OCI-LY3 (cell line): ENCODE measurements at regions not wholly inside any gene's neighbourhood (a gene's known extent, or its start where the extent isn't known, plus 50 kb on each side); places are given as distances from the start of the nearest gene placed in this dataset.

Experiments used
- H2AFZ ChIP-seq: fragments of 200-600, 300-600 bp; shearing (Covaris generic); 2 replicates; pipeline ENCODE4 v1.6.0; 2014; ENCODE audit warnings: antibody characterized with exemption, low read depth, low read length
- H3K27ac ChIP-seq: fragments of 200-600, 300-600 bp; sonication (generic); 2 replicates; pipeline ENCODE4 v1.5.1; 2014; ENCODE audit warnings: mild to moderate bottlenecking, low read length, moderate library complexity, mixed read lengths
- H3K27me3 ChIP-seq: fragments of 200-600, 300-600 bp; sonication (generic); 2 replicates; pipeline ENCODE4 v1.6.1; 2014; ENCODE audit warnings: low read depth, low read length, mixed read lengths
- H3K36me3 ChIP-seq: fragments of 200-600, 300-600 bp; sonication (generic); replicated peaks from 2 replicates; pipeline ENCODE3; 2014; ENCODE audit warnings: low read depth, low read length, mixed read lengths
- H3K4me1 ChIP-seq: fragments of 300-600, 200-600 bp; sonication (generic); 2 replicates; pipeline ENCODE4 v1.6.1; 2014; ENCODE audit warnings: low read length, mixed read lengths
- H3K4me2 ChIP-seq: fragments of 200-600, 300-600 bp; sonication (generic); 2 replicates; pipeline ENCODE4 v1.6.1; 2014; ENCODE audit warnings: low read length, mixed read lengths
- H3K4me3 ChIP-seq: fragments of 300-600, 200-600 bp; sonication (generic); 2 replicates; pipeline ENCODE4 v1.5.1; 2014; ENCODE audit warnings: antibody characterized with exemption, mild to moderate bottlenecking, low read length, moderate library complexity
- H3K79me2 ChIP-seq: fragments of 300-600, 200-600 bp; shearing (Covaris generic); 2 replicates; pipeline ENCODE4 v1.6.1; 2014; ENCODE audit warnings: mild to moderate bottlenecking, low read length, mixed read lengths
- H3K9ac ChIP-seq: fragments of 300-600, 200-600 bp; shearing (Covaris generic); 2 replicates; pipeline ENCODE4 v1.6.0; 2014; ENCODE audit warnings: mild to moderate bottlenecking, low read length, moderate library complexity
- H3K9me3 ChIP-seq: fragments of 200-600, 300-600 bp; shearing (Covaris generic); 2 replicates; pipeline ENCODE4 v1.6.1; 2014; ENCODE audit warnings: low read length, mixed read lengths; ENCODE audit not compliant: insufficient read depth
- H4K20me1 ChIP-seq: fragments of 200-600, 300-600 bp; sonication (generic); 2 replicates; pipeline ENCODE4 v1.6.1; 2016; ENCODE audit warnings: low read length, mixed read lengths; ENCODE audit not compliant: insufficient read depth
- EZH2phosphoT487 ChIP-seq: fragments of 200-600 bp; shearing (Covaris generic); IDR thresholded peaks from 2 replicates; pipeline ENCODE4 v1.6.1; 2018; ENCODE audit warnings: antibody characterized with exemption, mixed run types, low read depth
- TF ChIP-seq, protein P1 (sequence below): fragments of 200-600, 300-600 bp; sonication (generic); IDR thresholded peaks from 2 replicates; pipeline ENCODE4 v1.5.1; 2014; ENCODE audit warnings: antibody characterized with exemption, low read length, low read depth

DNA sequence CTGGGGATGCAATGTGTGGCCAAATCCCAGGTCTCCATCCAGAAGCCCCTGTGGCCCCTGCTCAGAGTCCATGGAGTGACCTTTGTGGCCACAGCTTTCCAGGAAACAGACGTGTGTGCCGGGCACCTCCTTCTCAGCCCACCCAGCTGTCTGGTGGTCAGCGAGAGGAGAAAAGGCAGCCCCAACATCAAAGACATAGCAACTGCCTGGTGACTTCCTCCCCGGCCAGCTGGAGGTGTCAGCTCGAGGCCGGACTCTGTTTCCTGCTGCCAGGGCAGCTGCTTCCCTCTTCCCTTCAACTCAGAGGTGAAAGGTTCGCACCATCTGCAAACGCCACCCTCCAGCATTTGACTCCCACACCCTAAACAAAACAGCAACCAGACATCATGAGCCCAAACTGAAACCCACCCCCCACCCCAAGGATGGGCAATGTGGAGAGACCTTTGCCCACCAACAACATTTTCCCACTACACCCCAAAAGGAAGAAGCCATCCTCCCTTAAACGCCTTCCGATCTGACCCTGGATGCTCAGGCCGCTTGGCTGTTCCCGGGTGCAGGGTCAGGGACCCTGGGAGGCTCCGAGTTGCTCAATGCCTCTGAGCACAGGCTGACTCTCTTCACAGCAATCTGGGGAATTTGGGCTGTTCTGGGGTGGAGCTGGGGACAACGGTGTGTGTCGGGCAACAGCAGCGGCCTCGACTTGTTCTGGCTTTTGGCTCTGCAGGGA lies 162.3 kb downstream of the PSMG1 start:
- Histone ChIP-seq H3K27me3 (peaks cover 28% of the 10 kb centered on the region), H3K9ac (no peak overlapping the region), H3K36me3 (no peaks in the 10 kb centered on the region), H3K4me1 (peaks cover 15% of the 10 kb centered on the region), H3K4me3 (no peak overlapping the region), H3K27ac (no peak overlapping the region), H3K4me2 (no peak overlapping the region), H3K79me2 (no peaks in the 10 kb centered on the region), H4K20me1 (no peaks in the 10 kb centered on the region), H2AFZ (no peak overlapping the region), H3K9me3 (no peaks in the 10 kb centered on the region)
- TF ChIP-seq, protein P1, sequence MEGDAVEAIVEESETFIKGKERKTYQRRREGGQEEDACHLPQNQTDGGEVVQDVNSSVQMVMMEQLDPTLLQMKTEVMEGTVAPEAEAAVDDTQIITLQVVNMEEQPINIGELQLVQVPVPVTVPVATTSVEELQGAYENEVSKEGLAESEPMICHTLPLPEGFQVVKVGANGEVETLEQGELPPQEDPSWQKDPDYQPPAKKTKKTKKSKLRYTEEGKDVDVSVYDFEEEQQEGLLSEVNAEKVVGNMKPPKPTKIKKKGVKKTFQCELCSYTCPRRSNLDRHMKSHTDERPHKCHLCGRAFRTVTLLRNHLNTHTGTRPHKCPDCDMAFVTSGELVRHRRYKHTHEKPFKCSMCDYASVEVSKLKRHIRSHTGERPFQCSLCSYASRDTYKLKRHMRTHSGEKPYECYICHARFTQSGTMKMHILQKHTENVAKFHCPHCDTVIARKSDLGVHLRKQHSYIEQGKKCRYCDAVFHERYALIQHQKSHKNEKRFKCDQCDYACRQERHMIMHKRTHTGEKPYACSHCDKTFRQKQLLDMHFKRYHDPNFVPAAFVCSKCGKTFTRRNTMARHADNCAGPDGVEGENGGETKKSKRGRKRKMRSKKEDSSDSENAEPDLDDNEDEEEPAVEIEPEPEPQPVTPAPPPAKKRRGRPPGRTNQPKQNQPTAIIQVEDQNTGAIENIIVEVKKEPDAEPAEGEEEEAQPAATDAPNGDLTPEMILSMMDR, result no peak
- TF ChIP-seq EZH2phosphoT487, result no peak

DNA sequence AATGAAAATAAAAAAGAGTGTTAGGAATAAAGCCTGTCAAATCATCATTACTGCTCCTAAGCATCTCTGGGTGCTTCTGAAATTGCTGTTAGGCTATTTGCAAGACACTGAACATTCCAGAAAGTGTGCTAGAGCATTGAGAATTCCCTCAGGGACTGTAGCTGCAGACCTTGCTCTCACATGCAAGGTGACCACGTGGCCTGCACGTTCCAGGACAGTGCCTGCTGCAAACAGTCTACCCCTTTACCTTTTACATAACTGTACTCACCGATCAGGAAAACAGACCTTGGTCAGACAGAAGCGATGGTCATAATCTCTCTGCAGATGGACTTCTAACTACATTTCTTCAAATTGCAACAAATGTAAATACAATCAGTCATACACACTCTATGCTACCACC lies 164.5 kb downstream of the PSMG1 start:
- H3K4me2 ChIP-seq, result no peak overlapping the region

DNA sequence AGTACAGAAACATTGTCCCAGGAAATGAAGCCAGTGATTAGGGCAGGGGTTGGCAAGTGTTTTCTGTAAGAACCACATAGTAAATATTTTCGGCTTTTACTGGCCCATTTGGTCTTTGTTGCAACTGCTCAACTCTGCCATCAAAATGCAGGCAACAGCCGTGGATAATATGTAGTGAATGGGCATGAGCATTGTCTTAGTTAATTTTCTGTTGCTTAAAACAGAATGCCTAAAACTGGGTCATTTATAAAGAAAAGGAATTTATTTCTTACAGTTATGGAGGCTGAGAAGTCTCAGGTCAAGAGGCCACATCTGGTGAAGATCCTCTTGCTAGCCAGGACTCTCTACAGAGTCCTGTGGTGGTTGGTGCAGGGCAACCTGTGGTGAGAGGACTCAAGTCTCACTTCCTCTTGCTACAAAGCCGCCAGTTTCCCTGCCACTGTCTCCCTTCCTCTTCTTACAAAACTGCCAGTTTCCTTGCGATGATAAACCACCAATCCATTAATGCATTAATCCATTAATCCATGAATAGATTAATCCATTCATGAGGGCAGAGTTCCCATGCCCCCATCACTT lies 166.4 kb downstream of the PSMG1 start:
- Histone ChIP-seq H3K36me3 (no peaks in the 10 kb centered on the region), H3K4me1 (peaks cover 15% of the 10 kb centered on the region), H4K20me1 (no peaks in the 10 kb centered on the region), H3K9me3 (no peaks in the 10 kb centered on the region), H3K4me3 (peak overlapping the region; percentile 33), H3K9ac (no peak overlapping the region), H2AFZ (no peak overlapping the region), H3K27me3 (peaks cover 35% of the 10 kb centered on the region), H3K27ac (no peak overlapping the region), H3K4me2 (peak overlapping the region; percentile 66), H3K79me2 (no peaks in the 10 kb centered on the region)
- TF ChIP-seq EZH2phosphoT487, result no peak
- TF ChIP-seq, protein P1, result no peak

More for the DNA sequence above, 164.5 kb downstream of the PSMG1 start:
- Histone ChIP-seq H4K20me1 (no peaks in the 10 kb centered on the region), H3K9ac (no peak overlapping the region), H3K27ac (no peak overlapping the region), H3K4me1 (peaks cover 15% of the 10 kb centered on the region), H2AFZ (no peak overlapping the region), H3K79me2 (no peaks in the 10 kb centered on the region), H3K27me3 (peaks cover 35% of the 10 kb centered on the region), H3K9me3 (no peaks in the 10 kb centered on the region), H3K4me3 (no peak overlapping the region), H3K36me3 (no peaks in the 10 kb centered on the region)
- no peak for TF ChIP-seq EZH2phosphoT487
- TF ChIP-seq, protein P1, result no peak

DNA sequence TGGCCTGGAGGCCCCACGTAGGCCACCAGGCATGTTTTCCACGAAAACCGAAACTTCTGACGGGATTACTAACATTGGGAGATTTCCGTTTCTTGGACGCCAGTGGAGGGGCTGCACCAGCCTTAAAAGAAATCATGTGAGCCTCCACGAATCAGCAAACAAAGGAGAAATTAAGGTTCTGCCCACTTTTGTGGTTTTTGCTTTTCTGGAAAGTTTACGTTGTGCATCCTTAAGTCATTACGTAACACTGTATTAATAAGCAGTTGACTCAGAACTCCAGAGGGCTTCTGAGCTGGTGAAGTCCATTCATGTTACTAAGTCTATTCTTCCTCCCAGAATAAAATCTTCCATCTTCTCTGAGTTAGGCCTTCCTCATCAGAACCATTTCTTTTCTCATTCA lies 168.5 kb downstream of the PSMG1 start:
- H3K4me2 ChIP-seq, result no peak overlapping the region

More for the DNA sequence above, 168.5 kb downstream of the PSMG1 start:
- no peak overlapping the region for H3K4me3 ChIP-seq
- peaks cover 15% of the 10 kb centered on the region for H3K4me1 ChIP-seq
- H3K9me3 ChIP-seq, result no peaks in the 10 kb centered on the region
- H3K36me3 ChIP-seq, result no peaks in the 10 kb centered on the region
- TF ChIP-seq, protein P1, result no peak
- no peak for TF ChIP-seq EZH2phosphoT487
- no peaks in the 10 kb centered on the region for H3K79me2 ChIP-seq
- no peaks in the 10 kb centered on the region for H4K20me1 ChIP-seq
- no peak overlapping the region for H2AFZ ChIP-seq
- H3K27ac ChIP-seq, result no peak overlapping the region
- H3K9ac ChIP-seq, result no peak overlapping the region
- H3K27me3 ChIP-seq, result peaks cover 33% of the 10 kb centered on the region
